HL-60/S4 treated with retinoic acid at 250 ng/mL for 4 days and 3 days (cell line): ENCODE measurements at regions not wholly inside any gene's neighbourhood (a gene's known extent, or its start where the extent isn't known, plus 50 kb on each side); places are given as distances from the start of the nearest gene placed in this dataset.
"Not testable (repeated sequence)": the region's sequence is repeated elsewhere in the genome, so short reads cannot be mapped to it uniquely, and the experiment has no call there.

Experiments
- in situ Hi-C: fragments of 300-500 bp; cut with MboI; formaldehyde crosslinking; loops from 2 replicates; pipeline ENCODE4 v1.7.0; 2022; ENCODE audit warnings: low sequenced_read_pairs

DNA sequence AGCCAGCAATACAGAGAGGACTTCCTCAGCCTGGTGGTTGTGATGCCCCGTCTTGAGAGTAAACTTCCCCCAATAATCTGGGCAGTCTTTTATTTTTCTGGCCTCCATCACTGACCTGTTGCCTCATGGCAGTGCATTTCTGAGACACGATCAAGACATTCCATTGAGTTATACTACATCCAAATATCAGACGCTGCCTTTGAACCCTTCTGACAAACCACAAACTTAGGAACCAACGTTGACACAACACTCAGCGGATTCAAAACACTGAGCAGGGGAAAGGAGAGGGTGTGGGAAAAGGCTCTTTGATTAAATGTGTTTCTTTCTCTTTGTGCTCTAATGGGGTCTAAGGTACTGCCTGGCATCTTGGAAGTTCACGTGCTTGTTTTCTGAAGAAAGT lies 100.7 kb upstream of the TBX5 start:
- in situ Hi-C loops = loop anchor here (25.0 kb wide), 1 partner anchor 494 kb away; no protein-coding TSS in a partner anchor

DNA sequence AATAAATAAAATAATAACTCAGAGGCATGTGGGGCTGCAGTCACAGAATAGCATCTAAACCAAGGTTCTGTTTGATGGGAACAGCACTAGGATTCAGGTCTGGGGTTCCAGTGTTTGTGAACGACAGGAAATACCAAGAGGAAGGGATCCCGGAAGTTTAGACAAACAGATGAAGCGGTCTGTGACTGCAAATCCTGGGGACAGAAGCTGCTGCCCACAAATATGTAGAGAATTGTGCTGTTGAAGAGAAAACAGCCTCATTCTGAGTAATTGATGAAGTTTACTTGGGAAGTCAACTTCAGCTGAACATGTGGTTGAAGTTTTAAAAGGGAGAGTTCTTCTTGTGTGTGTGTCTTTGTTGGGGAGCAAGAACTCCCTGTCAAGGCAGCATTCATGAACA lies 98.4 kb upstream of the TBX5 start:
- in situ Hi-C loops = loop anchor here (25.0 kb wide), 1 partner anchor 492 kb away; no protein-coding TSS in a partner anchor

DNA sequence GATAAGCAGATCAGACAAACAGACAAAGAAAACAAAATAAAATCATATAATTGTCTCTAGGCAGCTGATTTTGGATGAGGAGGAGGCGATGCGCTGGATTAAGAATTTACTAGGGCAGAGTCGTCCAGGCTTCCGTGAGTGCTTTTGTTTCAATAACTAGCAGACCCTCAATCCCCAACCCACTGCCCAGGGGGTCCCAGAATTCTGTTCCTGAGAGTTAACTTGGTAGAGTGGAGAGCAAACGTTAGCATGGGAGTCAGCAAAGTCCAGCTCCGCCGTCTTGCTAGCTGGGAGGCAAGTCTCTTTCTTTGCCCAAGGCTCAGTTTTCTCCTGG lies 95.5 kb upstream of the TBX5 start:
- in situ Hi-C loops = loop anchor here (25.0 kb wide), 1 partner anchor 489 kb away; no protein-coding TSS in a partner anchor

- in situ Hi-C loops = loop anchor here (25.0 kb wide), 1 partner anchor 489 kb away; no protein-coding TSS in a partner anchor
Observed at GRCh38 chr12:114500775-114501473, 95.0 kb upstream of the TBX5 start.

- in situ Hi-C loops = loop anchor here (25.0 kb wide), 1 partner anchor 488 kb away; no protein-coding TSS in a partner anchor
Observed at GRCh38 chr12:114500131-114500530, 94.2 kb upstream of the TBX5 start.

DNA sequence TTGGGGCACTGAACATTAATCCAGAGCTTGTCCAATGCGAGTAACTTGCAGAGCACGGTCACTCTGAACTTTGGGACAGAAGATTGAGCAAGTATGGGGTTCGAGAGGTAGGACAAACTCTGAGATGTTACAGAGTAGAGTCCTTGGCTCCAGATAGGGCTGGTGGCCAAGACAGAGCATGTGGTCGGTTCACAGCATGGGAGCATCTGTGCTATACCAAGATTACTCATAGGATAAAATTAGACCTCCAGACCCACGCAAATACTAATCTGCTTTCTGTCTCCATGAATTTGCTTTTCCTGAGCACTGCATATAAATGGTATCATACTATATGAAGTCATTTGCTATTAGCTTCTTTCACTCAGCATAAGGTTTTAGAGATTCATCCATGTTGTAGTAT lies 93.4 kb upstream of the TBX5 start:
- in situ Hi-C loops = no loop called here

GRCh38 chr12:114491916-114492315 lies 86.0 kb upstream of the TBX5 start:
- in situ Hi-C loops = no loop called here

GRCh38 chr12:114484822-114485459 lies 79.0 kb upstream of the TBX5 start:
- in situ Hi-C loops = not testable (repeated sequence)

DNA sequence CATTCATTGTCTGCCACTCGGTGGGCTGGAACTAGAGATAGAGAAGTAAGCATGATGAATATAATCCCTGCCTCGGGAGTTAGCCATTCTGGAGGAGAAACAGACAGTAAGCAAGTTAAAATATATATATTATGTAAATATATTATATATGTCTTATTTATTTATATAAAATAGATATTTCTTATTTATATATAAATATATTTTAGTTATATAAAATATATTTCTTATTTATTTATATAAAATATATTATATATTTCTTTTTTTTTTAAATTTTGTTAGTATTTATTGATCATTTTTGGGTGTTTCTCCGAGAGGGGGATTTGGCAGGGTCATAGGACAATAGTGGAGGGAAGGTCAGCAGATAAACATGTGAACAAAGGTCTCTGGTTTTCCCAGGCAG lies 78.1 kb upstream of the TBX5 start:
- in situ Hi-C loops = no loop called here

- in situ Hi-C loops = no loop called here
Observed at GRCh38 chr12:114481200-114481535, 75.2 kb upstream of the TBX5 start.

DNA sequence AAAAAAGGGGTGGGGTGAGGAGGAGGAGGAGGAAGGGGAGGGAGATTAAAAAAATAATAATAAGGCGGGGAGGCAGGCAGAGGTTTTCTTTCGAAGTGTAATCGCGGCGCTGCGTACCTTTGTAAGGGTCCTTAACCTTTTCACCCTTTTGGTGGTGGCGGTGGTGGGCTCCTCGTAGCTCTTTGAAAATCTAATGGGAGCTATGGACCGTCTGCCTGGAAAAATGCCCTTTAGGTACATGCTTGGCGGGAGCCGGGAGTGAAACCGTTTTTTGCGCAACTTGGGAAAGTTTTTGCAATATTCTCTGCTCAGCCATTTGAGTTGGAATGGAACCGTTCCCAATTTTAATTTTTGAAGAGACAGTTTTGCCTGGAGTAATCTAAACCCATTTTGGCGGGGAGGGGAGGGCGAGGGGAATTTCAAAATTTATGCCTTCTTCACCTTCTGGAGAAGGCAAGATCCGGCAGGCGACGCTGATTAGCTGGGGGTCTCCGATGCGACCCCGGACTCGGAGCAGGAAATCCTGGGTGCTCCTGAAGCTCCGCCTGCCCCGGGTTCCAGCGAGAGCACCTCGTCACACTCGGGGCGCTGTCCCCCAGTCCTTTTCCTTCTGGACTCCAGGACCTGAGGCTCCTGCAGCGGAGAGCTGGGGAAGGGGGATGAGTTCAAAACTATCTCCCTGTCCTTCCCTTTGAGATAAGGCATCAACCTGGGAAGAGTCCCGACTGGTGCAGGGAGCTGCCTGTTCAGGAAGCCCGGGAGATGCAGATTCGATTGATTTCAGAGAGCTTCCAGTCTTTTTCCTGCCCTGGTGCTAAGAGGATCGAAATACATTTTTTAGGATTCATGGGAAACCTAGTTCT lies 74.6 kb upstream of the TBX5 start:
- in situ Hi-C loops = no loop called here

DNA sequence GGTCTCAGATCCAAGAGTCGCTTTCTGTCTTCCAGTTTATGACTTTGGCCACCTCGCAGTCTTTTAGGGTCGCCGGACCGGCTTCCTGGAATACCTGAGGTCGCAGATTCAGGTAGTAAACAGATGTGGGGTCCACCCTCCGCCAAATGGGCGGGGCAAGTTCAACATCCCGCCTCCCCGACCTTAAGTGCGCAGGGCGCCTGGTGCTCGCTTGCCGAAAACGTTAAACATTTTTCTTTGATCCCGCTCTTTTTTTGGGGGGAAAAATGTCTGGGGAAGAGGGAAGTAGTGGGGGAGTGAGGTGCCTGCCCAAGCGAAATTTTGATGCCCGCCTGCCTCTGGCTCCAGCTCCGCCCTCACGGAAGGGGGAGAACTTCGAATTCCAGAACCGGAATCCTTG lies 73.9 kb upstream of the TBX5 start:
- in situ Hi-C loops = no loop called here

DNA sequence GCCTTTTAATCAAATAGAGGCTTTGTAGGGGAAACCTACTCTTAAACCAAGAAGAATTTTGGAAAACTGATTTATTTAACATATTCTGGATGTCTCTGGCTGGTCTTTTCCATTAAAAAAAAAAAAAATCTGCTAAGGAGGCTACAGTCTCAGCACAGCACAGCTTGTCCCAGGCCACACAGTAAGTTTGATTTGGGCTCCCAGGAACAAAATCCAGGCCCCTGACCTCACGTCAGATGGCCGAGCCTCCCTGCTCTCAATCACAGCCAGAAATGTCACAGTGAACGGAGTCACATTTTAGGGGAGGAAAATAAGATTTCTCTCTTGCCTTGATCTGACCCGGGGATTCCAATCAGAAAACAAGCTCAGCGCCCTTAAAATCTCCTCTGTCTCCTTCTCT lies 72.9 kb upstream of the TBX5 start:
- in situ Hi-C loops = no loop called here

DNA sequence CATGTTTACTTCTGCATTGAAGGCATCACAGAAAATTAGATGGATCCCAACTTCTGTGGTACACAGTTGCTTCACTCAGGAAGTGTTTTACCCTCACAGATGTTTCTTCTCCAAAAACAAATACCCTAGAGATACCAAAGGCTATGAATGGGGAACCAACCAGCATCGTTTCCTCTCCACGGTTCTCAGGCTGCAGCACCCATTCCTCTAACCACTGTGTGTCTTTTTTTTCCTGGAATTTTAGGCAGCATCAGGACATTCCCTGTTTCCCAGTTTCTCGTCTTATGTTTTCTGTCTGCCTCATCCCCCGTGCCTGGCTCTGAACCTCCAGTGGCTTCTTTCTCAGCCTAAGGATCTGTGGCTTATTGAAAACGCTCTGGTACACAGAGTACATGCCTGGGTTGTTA lies 72.0 kb upstream of the TBX5 start:
- in situ Hi-C loops = no loop called here

DNA sequence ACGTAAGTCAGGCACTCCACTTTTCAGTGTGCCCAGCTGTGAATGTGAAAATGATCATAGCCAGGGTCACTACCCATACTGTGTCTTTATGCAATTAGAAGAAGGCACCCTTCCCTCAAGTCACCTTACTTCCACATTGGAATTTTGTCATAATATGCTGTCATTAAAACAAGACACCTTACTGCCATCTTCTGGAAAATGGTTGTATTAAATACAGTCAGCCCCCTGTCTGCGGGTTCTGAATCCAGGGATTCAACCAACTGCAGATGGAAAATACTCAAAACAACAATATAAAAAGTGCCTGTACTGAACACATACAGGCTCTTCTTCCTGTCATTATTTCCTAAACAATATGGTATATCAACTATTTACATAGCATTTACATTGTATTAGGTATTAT lies 70.2 kb upstream of the TBX5 start:
- in situ Hi-C loops = no loop called here

DNA sequence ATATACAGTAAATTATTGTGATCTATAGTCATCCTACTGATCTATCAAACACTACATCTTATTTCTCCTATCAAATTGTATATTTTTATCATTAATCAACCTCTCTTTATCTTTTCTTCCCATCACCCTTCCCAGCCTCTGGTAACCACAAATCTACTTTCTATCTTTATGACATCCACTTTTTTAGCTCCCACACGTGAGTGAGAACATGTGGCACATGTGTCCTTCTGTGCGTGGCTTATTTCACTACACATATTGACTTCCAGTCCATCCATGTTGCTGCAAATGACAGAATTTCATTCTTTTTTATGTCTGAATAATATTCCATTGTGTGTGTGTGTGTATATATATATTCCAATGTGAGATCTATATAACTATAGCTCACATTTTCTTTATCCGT lies 67.8 kb upstream of the TBX5 start:
- in situ Hi-C loops = no loop called here

GRCh38 chr12:114473018-114473417 lies 67.1 kb upstream of the TBX5 start:
- in situ Hi-C loops = no loop called here

- in situ Hi-C loops = no loop called here
Observed at GRCh38 chr12:114457620-114458019, 51.7 kb upstream of the TBX5 start.
